HepG2 (cell line): ENCODE measurements at regions not wholly inside any gene's neighbourhood (a gene's known extent, or its start where the extent isn't known, plus 50 kb on each side); places are given as distances from the start of the nearest gene placed in this dataset.

ENCODE experiments used
- ATAC-seq: fragments of 200-7000 bp; cut with Tn5 transposase; 3 replicates; pipeline ENCODE4 v1.9.1; 2020; ENCODE audit warnings: mild to moderate bottlenecking, moderate library complexity
- BruUV-seq: library from RNA; stranded (reverse); fragments of 400-500 nt; replicated peaks from 2 replicates; lab custom pipeline; 2021; lab: Mats Ljungman, UMichigan
- CTCF ChIA-PET: fragments of 300-600 bp; formaldehyde crosslinking; extraction: SDS; loops from one replicate; lab custom pipeline; 2021; ENCODE audit warnings: low total read pairs, inconsistent platforms, low intra/inter-chr PET ratio; lab: Yijun Ruan, JAX
- POLR2A ChIA-PET: fragments of 350-600 bp; sonication (Branson Sonifier 250); formaldehyde crosslinking; loops from one replicate; lab custom pipeline; 2020; ENCODE audit warnings: antibody characterized with exemption, inconsistent platforms; lab: Yijun Ruan, JAX
- DNase-seq: peaks from one replicate; pipeline ENCODE4 v3.0.0-alpha.2; 2015; ENCODE audit warnings: low spot score
- FAIRE-seq: peaks from 3 replicates; lab custom pipeline; 2011; peaks lifted over from hg19 to GRCh38; lab: Jason Lieb, UNC
- H2AFZ ChIP-seq: one replicate; pipeline ENCODE4 v1.6.1; 2011; ENCODE audit warnings: low read length, inconsistent platforms
- H3K27ac ChIP-seq: fragments of 300-600 bp; 3 replicates; pipeline ENCODE4 v1.8.0; 2011; ENCODE audit warnings: mixed run types, mild to moderate bottlenecking, mixed read lengths, low read length, inconsistent platforms; ENCODE audit not compliant: insufficient read depth; ENCODE audit errors: extremely low read length
- H3K27me3 ChIP-seq, 2 experiments: fragments of 200-600 bp in 1 of 2; 2 replicates in 1 of 2; 3 replicates in 1 of 2; pipeline versions ENCODE4 v1.6.0 to v1.8.0; 2011; ENCODE audit warnings: low read length in 2 of 2, mild to moderate bottlenecking in 2 of 2, moderate library complexity in 2 of 2, inconsistent platforms in 1 of 2; ENCODE audit not compliant: insufficient read depth in 2 of 2, control insufficient read depth in 1 of 2
- H3K36me3 ChIP-seq, 2 experiments: fragments of 200-600 bp in 1 of 2; replicated peaks in 1 of 2; 2 replicates in 1 of 2; 3 replicates in 1 of 2; pipeline versions ENCODE4 v1.5.1 to v1.8.0; 2011; ENCODE audit warnings: low read length in 2 of 2, inconsistent platforms in 1 of 2; ENCODE audit not compliant: insufficient read depth in 2 of 2, control insufficient read depth in 1 of 2
- H3K4me1 ChIP-seq: 2 replicates; pipeline ENCODE4 v1.5.1; 2012; ENCODE audit warnings: low read length, inconsistent platforms; ENCODE audit not compliant: insufficient read depth
- H3K4me2 ChIP-seq: 2 replicates; pipeline ENCODE4 v1.6.0; 2011; ENCODE audit warnings: low read depth, low read length, inconsistent platforms
- H3K4me3 ChIP-seq, 3 experiments: fragments of 200-600 bp in 1 of 3; sonication (generic), shearing (Covaris generic) in 1 of 3; replicated peaks in 1 of 3; 2 replicates each; pipeline ENCODE4 v1.5.1; 2011 to 2016; ENCODE audit warnings: low read length in 3 of 3, inconsistent platforms in 2 of 3, low read depth in 2 of 3, mild to moderate bottlenecking in 2 of 3, control low read depth in 1 of 3, mixed read lengths in 1 of 3; ENCODE audit not compliant: insufficient read depth in 1 of 3
- H3K79me2 ChIP-seq: one replicate; pipeline ENCODE4 v1.6.1; 2011; ENCODE audit warnings: low read length, inconsistent platforms; ENCODE audit not compliant: insufficient read depth
- H3K9ac ChIP-seq: 2 replicates; pipeline ENCODE4 v1.6.0; 2011; ENCODE audit warnings: mild to moderate bottlenecking, low read depth, low read length, inconsistent platforms; ENCODE audit not compliant: insufficient read depth
- H3K9me3 ChIP-seq: 2 replicates; pipeline ENCODE4 v1.5.1; 2012; ENCODE audit warnings: mild to moderate bottlenecking, low read length
- H4K20me1 ChIP-seq: 2 replicates; pipeline ENCODE4 v1.6.0; 2011; ENCODE audit warnings: inconsistent platforms, mild to moderate bottlenecking, low read length, moderate library complexity; ENCODE audit not compliant: insufficient read depth
- CEBPB ChIP-seq: IDR thresholded peaks from 2 replicates; pipeline ENCODE4 v1.6.1; 2011; ENCODE audit warnings: low read depth, low read length, improper control_type of control experiment, borderline replicate concordance
- GPBP1L1 ChIP-seq: sonication (generic); formaldehyde crosslinking; IDR thresholded peaks from 2 replicates; pipeline ENCODE4 v1.5.0; 2020; ENCODE audit warnings: mild to moderate bottlenecking, missing genetic modification reagents
- IKZF1 ChIP-seq: fragments of 450-650 bp; IDR thresholded peaks from 2 replicates; pipeline ENCODE4 v1.7.1; 2016
- KDM4B ChIP-seq: sonication (generic); formaldehyde crosslinking; IDR thresholded peaks from 2 replicates; pipeline ENCODE4 v1.4.0; 2020; ENCODE audit warnings: missing genetic modification reagents
- NCOA1 ChIP-seq: sonication (generic); formaldehyde crosslinking; IDR thresholded peaks from 2 replicates; pipeline ENCODE4 v1.9.0; 2021; ENCODE audit warnings: missing genetic modification reagents
- PBX2 ChIP-seq: IDR thresholded peaks from 2 replicates; pipeline ENCODE4 v1.6.1; 2016; ENCODE audit warnings: control low read depth
- RCOR2 ChIP-seq: IDR thresholded peaks from 2 replicates; pipeline ENCODE4 v1.6.1; 2016; ENCODE audit warnings: missing biosample characterization, missing genetic modification reagents
- SNRNP70 ChIP-seq: fragments of 200-400 bp; formaldehyde crosslinking; IDR thresholded peaks from 2 replicates; pipeline ENCODE4 v1.6.1; 2017; ENCODE audit warnings: mild to moderate bottlenecking, low read depth, low read length, moderate library complexity
- THAP7 ChIP-seq: sonication (generic); formaldehyde crosslinking; IDR thresholded peaks from 2 replicates; pipeline ENCODE4 v1.8.1; 2023; ENCODE audit warnings: mild to moderate bottlenecking, missing genetic modification reagents
- ZNF280B ChIP-seq: sonication (generic); formaldehyde crosslinking; IDR thresholded peaks from 2 replicates; pipeline ENCODE4 v1.5.0; 2020; ENCODE audit warnings: missing genetic modification reagents, mild to moderate bottlenecking, borderline replicate concordance
- ZNF547 ChIP-seq: sonication (generic); formaldehyde crosslinking; IDR thresholded peaks from 2 replicates; pipeline ENCODE4 v1.5.1; 2020; ENCODE audit warnings: mild to moderate bottlenecking, missing genetic modification reagents
- ZNF639 ChIP-seq: conservative IDR thresholded peaks from 2 replicates; pipeline ENCODE4 v1.6.1; 2018; ENCODE audit warnings: missing genetic modification reagents
- WGBS: methylation state at CpG from one replicate; pipeline ENCODE4 v1.1.6; 2017; ENCODE audit warnings: low lambda C conversion rate; 5-methylcytosine and 5-hydroxymethylcytosine counted together
- in situ Hi-C: cut with HindIII; loops from 2 replicates; pipeline ENCODE4 v1.10.0; 2017; ENCODE audit warnings: low pct_unique_long_range_greater_than_20kb; ENCODE audit not compliant: extremely low pct_ligation_motif_present
- intact Hi-C: fragments of 100-400 bp; cut with micrococcal nuclease; formaldehyde crosslinking; loops from one replicate; pipeline ENCODE4 v1.10.0; 2022; ENCODE audit not compliant: unreplicated experiment

GRCh38 chr3:112736386-112736785 is 95.4 kb upstream of the CCDC80 start:
- H3K27ac ChIP-seq, result no peak overlapping the region
- H3K27me3 ChIP-seq, result peaks cover 0 to 3% of the 10 kb centered on the region in 2 experiments; a peak in 1 of 5 replicates
- CTCF ChIA-PET, result no interaction called here
- no peak overlapping the region for H3K4me3 ChIP-seq
- intact Hi-C loops, result no loop called here
- TF ChIP-seq CEBPB (no peak), IKZF1 (no peak), PBX2 (CRISPR knock-in tag) (no peak), ZNF639 (no peak), ZNF547 (no peak), THAP7 (CRISPR knock-in tag) (no peak), ZNF280B (no peak), KDM4B (no peak), RCOR2 (CRISPR knock-in tag) (no peak), SNRNP70 (no peak), NCOA1 (CRISPR knock-in tag) (no peak), GPBP1L1 (CRISPR knock-in tag) (no peak)
- TF ChIP-seq, all 625 proteins: peak for 0
- Histone ChIP-seq H3K36me3 (no peaks in the 10 kb centered on the region), H3K4me2 (no peak overlapping the region), H2AFZ (no peak overlapping the region), H3K4me1 (no peaks in the 10 kb centered on the region), H3K79me2 (no peaks in the 10 kb centered on the region), H3K9me3 (no peaks in the 10 kb centered on the region), H4K20me1 (no peaks in the 10 kb centered on the region), H3K9ac (no peak overlapping the region)
- 20% methylated on average over 5 of the region's 5 CpGs for WGBS
- no TSS peak for BruUV-seq
- no peak for DNase-seq
- POLR2A ChIA-PET, result no interaction called here
- no peak for FAIRE-seq
- ATAC-seq, result no peak
- in situ Hi-C loops, result loop anchor here (5.0 kb wide), 1 partner anchor 241 kb away; the partner anchor contains the start of gene CD200R1
